ENCODE measurements at regions not wholly inside any gene's neighbourhood (a gene's known extent, or its start where the extent isn't known, plus 50 kb on each side); places are given as distances from the start of the nearest gene placed in this dataset.

DNA sequence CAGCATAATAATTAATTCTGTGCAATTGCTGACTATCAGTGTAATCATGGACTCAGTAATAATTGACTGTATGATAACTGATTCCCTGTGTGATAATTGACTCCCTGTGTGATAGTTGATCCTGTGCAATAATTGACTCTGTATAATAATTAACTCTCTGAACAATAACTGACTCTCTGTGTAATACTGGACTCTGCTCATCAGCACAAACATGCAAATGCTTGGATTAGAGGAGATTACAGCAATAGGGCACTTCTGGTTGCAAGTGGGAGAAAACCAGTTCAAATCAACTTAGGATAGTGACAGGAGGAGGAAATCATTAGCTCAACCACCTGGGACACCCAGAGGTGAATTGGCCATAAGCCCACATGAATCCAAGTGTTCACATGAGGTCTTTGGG lies 582.1 kb downstream of the RBFOX1 start:
- H3K27ac ChIP-seq: no peak overlapping the region

DNA sequence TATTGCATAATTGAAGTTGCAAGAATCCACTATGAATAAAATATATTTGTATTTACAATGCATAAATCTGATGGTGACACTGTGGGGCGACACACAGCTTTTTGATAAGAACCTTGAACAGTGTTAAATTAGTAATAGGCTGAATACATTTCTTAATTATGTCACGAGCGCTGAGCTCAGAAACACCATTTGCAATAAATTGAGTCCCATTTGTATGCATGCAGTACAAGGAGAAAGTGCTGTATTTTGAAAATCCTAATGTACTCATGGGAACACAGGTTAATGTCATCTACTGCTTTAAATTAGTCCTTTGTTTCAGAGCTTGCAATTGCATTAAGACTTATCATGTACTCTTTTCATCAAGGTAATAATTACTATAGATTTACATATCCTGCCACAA lies 579.5 kb downstream of the RBFOX1 start:
- TF ChIP-seq, protein P1, sequence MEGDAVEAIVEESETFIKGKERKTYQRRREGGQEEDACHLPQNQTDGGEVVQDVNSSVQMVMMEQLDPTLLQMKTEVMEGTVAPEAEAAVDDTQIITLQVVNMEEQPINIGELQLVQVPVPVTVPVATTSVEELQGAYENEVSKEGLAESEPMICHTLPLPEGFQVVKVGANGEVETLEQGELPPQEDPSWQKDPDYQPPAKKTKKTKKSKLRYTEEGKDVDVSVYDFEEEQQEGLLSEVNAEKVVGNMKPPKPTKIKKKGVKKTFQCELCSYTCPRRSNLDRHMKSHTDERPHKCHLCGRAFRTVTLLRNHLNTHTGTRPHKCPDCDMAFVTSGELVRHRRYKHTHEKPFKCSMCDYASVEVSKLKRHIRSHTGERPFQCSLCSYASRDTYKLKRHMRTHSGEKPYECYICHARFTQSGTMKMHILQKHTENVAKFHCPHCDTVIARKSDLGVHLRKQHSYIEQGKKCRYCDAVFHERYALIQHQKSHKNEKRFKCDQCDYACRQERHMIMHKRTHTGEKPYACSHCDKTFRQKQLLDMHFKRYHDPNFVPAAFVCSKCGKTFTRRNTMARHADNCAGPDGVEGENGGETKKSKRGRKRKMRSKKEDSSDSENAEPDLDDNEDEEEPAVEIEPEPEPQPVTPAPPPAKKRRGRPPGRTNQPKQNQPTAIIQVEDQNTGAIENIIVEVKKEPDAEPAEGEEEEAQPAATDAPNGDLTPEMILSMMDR (conservative IDR thresholded peaks at IDR 0.05): no peak
- no peak for TF ChIP-seq ZFX (IDR thresholded peaks at IDR 0.05)
- no peak overlapping the region for H3K27ac ChIP-seq

More for the DNA sequence above, 582.1 kb downstream of the RBFOX1 start:
- TF ChIP-seq, protein P1 (conservative IDR thresholded peaks at IDR 0.05): no peak
- no peak for TF ChIP-seq ZFX (IDR thresholded peaks at IDR 0.05)

- TF ChIP-seq, protein P1 (conservative IDR thresholded peaks at IDR 0.05): no peak
Measured at GRCh38 chr16:7910116-7910515, 577.5 kb downstream of the RBFOX1 start.

DNA sequence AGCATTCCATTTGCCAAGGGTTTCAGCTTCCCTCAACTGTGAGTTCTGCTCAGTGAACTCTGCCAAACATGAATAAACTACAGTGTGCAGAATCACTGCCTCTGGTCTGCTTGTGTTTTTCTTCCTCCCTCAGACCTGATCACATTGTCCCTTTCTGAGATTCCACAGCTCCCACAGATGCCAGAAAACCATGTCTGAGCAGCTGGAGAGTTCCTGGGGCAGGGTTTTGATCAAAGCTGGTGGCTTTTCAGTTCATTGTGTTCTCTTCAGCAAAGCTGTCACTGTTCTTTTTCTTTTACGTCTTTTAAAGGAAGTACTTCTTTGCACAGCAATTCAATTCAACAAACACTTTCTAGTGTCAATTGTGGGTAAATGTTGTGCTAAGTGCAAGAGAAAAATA lies 555.8 kb downstream of the RBFOX1 start:
- no peak overlapping the region for H3K27ac ChIP-seq
- TF ChIP-seq ZFX (IDR thresholded peaks at IDR 0.05): no peak
- TF ChIP-seq, protein P1 (conservative IDR thresholded peaks at IDR 0.05): no peak

More at GRCh38 chr16:7910116-7910515, 577.5 kb downstream of the RBFOX1 start:
- H3K27ac ChIP-seq: no peak overlapping the region

DNA sequence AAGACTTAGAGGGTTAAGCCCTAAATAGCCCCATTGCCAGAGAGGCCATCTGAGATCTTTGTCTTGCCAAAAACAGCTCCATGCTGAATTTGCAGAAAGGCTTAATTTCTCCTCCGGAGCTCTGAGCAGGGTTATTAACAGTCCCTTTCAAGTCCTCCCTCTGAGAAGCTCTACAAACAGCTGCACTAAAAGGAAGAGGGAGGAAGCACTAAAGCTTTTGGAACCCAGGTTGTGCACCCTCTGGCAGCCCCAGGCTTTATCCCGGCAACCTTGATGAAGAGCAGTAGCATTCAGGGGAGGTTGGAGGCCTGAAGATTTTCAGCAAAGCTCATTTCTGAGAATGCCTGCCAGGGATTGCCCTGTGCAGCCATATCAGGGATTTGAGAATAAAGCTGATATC lies 554.7 kb downstream of the RBFOX1 start:
- TF ChIP-seq, protein P1 (conservative IDR thresholded peaks at IDR 0.05): no peak
- TF ChIP-seq ZFX (IDR thresholded peaks at IDR 0.05): no peak
- H3K27ac ChIP-seq: no peak overlapping the region

DNA sequence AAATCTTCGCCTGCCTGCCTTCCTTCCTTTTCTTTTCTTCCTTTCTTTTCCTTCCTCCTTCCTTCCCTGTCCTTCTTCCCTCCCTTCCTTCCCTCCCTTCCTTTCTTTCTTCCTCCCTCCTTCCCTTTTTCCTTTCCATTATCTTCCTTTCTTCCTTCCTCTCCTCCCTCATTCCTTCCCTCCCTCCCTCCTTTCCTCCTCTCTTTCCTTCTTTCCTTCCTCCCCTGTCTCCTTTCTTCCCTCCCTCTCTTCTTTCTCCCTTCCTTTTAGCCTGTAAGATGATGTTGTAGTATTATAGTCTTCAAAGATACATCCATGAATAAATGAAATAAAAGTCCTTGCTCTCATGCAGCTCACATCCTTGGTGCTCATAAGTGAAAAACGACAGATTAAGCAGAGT lies 539.3 kb downstream of the RBFOX1 start:
- no peak for TF ChIP-seq ZFX (IDR thresholded peaks at IDR 0.05)
- TF ChIP-seq, protein P1 (conservative IDR thresholded peaks at IDR 0.05): no peak
- H3K27ac ChIP-seq: no peak overlapping the region

GRCh38 chr16:7871371-7871770 lies 538.7 kb downstream of the RBFOX1 start:
- no peak for TF ChIP-seq ZFX (IDR thresholded peaks at IDR 0.05)
- H3K27ac ChIP-seq: no peak overlapping the region

DNA sequence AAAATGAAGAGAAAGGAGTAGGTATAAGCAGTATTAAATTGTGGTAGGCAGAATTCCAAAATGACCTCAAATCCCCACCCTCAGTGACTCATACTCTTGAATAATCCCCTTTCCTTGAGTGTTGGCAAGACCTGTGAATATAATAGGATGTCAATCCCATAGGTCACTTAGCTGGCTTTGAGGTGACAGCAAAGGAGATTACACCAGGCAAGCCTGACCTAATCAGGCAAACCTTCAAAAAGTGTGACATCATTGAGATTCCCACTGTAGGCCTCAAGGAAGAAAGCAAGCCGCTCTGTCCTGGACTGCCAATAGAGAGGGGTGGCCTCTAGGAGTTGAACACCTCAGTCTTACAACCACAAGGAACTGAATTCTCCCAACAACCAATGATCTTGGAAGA lies 535.2 kb downstream of the RBFOX1 start:
- no peak overlapping the region for H3K27ac ChIP-seq
- TF ChIP-seq, protein P1 (conservative IDR thresholded peaks at IDR 0.05): no peak
- TF ChIP-seq ZFX (IDR thresholded peaks at IDR 0.05): no peak

Measured in C4-2B (cell line).